ENCODE measurements at regions not wholly inside any gene's neighbourhood (a gene's known extent, or its start where the extent isn't known, plus 50 kb on each side); places are given as distances from the start of the nearest gene placed in this dataset.

GRCh38 chr6:109242029-109242428, 140.2 kb downstream of the CD164 start:
- TF ChIP-seq POLR2AphosphoS5 (IDR thresholded peaks at IDR 0.05; ENCODE audit: low read depth, low read length): no peak
- TF ChIP-seq SPI1 (IDR thresholded peaks at IDR 0.05; ENCODE audit: low read depth, low read length): no peak
- TF ChIP-seq TAF1 (IDR thresholded peaks at IDR 0.05; ENCODE audit: low read depth, low read length): no peak
- no peak for TF ChIP-seq POLR2A (IDR thresholded peaks at IDR 0.05; ENCODE audit: low read depth, low read length)
- no peak for TF ChIP-seq PAX5 (IDR thresholded peaks at IDR 0.05; ENCODE audit: insufficient read depth, low read length, severe bottlenecking)

Measured in GM12891 (cell line).